Calu3 (cell line): ENCODE measurements at regions not wholly inside any gene's neighbourhood (a gene's known extent, or its start where the extent isn't known, plus 50 kb on each side); places are given as distances from the start of the nearest gene placed in this dataset.

Experiments used
- BruUV-seq: library from RNA; stranded (reverse); fragments of 400-500 nt; replicated peaks from 2 replicates; lab custom pipeline; 2021; lab: Mats Ljungman, UMichigan
- CTCF ChIA-PET: fragments of 300-600 bp; sonication (Branson Sonifier 250); formaldehyde crosslinking; loops from one replicate; lab custom pipeline; 2022; ENCODE audit warnings: antibody characterized with exemption; lab: Charles Lee
- DNase-seq: peaks from one replicate; pipeline ENCODE4 v3.0.0; 2022
- H3K27ac Mint-ChIP-seq: one replicate; pipeline ENCODE4 v1.8.0; 2022; ENCODE audit warnings: mixed read lengths; ENCODE audit not compliant: unreplicated experiment
- H3K27me3 Mint-ChIP-seq: one replicate; pipeline ENCODE4 v1.8.0; 2022; ENCODE audit warnings: mixed read lengths; ENCODE audit not compliant: unreplicated experiment
- H3K36me3 Mint-ChIP-seq: one replicate; pipeline ENCODE4 v1.8.0; 2022; ENCODE audit warnings: mild to moderate bottlenecking, moderate library complexity, mixed read lengths; ENCODE audit not compliant: insufficient read depth, unreplicated experiment
- H3K4me1 Mint-ChIP-seq: one replicate; pipeline ENCODE4 v1.8.0; 2022; ENCODE audit warnings: mild to moderate bottlenecking, low read depth, mixed read lengths; ENCODE audit not compliant: unreplicated experiment
- H3K4me3 Mint-ChIP-seq: one replicate; pipeline ENCODE4 v1.8.0; 2022; ENCODE audit warnings: mild to moderate bottlenecking, low read depth, moderate library complexity, mixed read lengths; ENCODE audit not compliant: unreplicated experiment
- H3K9me3 Mint-ChIP-seq: one replicate; pipeline ENCODE4 v1.8.0; 2022; ENCODE audit warnings: low read depth, mixed read lengths; ENCODE audit not compliant: unreplicated experiment
- CTCF ChIP-seq: fragments of 200-600 bp; IDR thresholded peaks from one replicate; pipeline ENCODE4 v1.8.0; 2022; ENCODE audit warnings: antibody characterized with exemption; ENCODE audit not compliant: unreplicated experiment
- intact Hi-C: fragments of 100-400 bp; cut with micrococcal nuclease; formaldehyde crosslinking; loops from one replicate; pipeline ENCODE4 v1.10.0; 2022; ENCODE audit not compliant: unreplicated experiment

GRCh38 chr22:49561338-49561737, 266.3 kb downstream of the BRD1 start:
- Mint-ChIP-seq H3K27me3 (peaks cover 41% of the 10 kb centered on the region), H3K9me3 (peaks cover 2% of the 10 kb centered on the region), H3K27ac (no peak overlapping the region), H3K4me3 (no peak overlapping the region), H3K36me3 (no peaks in the 10 kb centered on the region), H3K4me1 (no peaks in the 10 kb centered on the region)
- intact Hi-C loops = no loop called here
- TF ChIP-seq CTCF = no peak
- no peak for DNase-seq
- CTCF ChIA-PET = no interaction called here
- BruUV-seq = no TSS peak

GRCh38 chr22:49555526-49555925, 272.1 kb downstream of the BRD1 start:
- CTCF ChIA-PET = no interaction called here
- intact Hi-C loops = no loop called here
- peaks cover 41% of the 10 kb centered on the region for H3K27me3 Mint-ChIP-seq
- H3K36me3 Mint-ChIP-seq = peaks cover 3% of the 10 kb centered on the region
- DNase-seq = no peak
- peaks cover 5% of the 10 kb centered on the region for H3K4me1 Mint-ChIP-seq
- no peaks in the 10 kb centered on the region for H3K9me3 Mint-ChIP-seq
- no peak overlapping the region for H3K27ac Mint-ChIP-seq
- no peak overlapping the region for H3K4me3 Mint-ChIP-seq
- no peak for TF ChIP-seq CTCF
- no TSS peak for BruUV-seq

GRCh38 chr22:49554741-49555140, 272.9 kb downstream of the BRD1 start:
- Mint-ChIP-seq H3K4me3 (no peak overlapping the region), H3K36me3 (peaks cover 5% of the 10 kb centered on the region), H3K4me1 (peaks cover 12% of the 10 kb centered on the region), H3K27me3 (peaks cover 41% of the 10 kb centered on the region), H3K27ac (no peak overlapping the region), H3K9me3 (no peaks in the 10 kb centered on the region)
- intact Hi-C loops = no loop called here
- TF ChIP-seq CTCF = no peak
- CTCF ChIA-PET = no interaction called here
- no peak for DNase-seq
- no TSS peak for BruUV-seq

DNA sequence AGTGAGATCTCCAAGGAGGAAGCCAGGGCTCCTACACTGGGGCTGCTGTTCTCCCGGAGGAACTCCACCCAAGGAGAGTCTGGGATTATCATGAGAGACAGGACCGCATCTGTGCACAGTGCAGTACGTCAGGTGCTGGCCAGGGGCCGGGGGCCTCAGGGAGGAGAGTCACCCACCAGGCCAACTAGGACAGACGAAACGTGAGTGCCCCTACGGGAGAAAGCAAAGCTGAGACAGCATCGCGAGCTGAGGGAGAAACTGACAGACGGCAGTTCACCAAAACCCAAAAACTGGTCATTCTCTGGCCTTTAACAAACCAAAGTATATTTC, 273.4 kb downstream of the BRD1 start:
- intact Hi-C loops = no loop called here

More for the DNA sequence above, 273.4 kb downstream of the BRD1 start:
- Mint-ChIP-seq H3K4me1 (peaks cover 16% of the 10 kb centered on the region), H3K27ac (no peak overlapping the region), H3K9me3 (no peaks in the 10 kb centered on the region), H3K27me3 (peaks cover 39% of the 10 kb centered on the region), H3K4me3 (no peak overlapping the region), H3K36me3 (peaks cover 5% of the 10 kb centered on the region)
- BruUV-seq = no TSS peak
- CTCF ChIA-PET = no interaction called here
- no peak for TF ChIP-seq CTCF
- no peak for DNase-seq
